SK-N-SH (cell line): ENCODE measurements at regions not wholly inside any gene's neighbourhood (a gene's known extent, or its start where the extent isn't known, plus 50 kb on each side); places are given as distances from the start of the nearest gene placed in this dataset.

Experiments used
- EP300 ChIP-seq, 2 experiments: IDR thresholded peaks; 2 replicates each; pipeline versions ENCODE4 v1.4.0 to v1.6.1; 2012; ENCODE audit warnings: borderline replicate concordance in 1 of 2, low read depth in 1 of 2, low read length in 1 of 2
- TAF1 ChIP-seq: IDR thresholded peaks from 2 replicates; pipeline ENCODE4 v1.6.1; 2012; ENCODE audit warnings: low read depth, mild to moderate bottlenecking, low read length, moderate library complexity, borderline replicate concordance
- YY1 ChIP-seq: IDR thresholded peaks from 2 replicates; pipeline ENCODE4 v1.4.0; 2012; ENCODE audit warnings: low read depth, mild to moderate bottlenecking
- TF ChIP-seq, protein P1 (sequence below): IDR thresholded peaks from 2 replicates; pipeline ENCODE4; 2012
- TF ChIP-seq, protein P2 (sequence below): fragments of 150-350 bp; IDR thresholded peaks from 2 replicates; pipeline ENCODE4 v1.6.1; 2017; ENCODE audit warnings: antibody characterized with exemption, low read length, low read depth, borderline replicate concordance
- TF ChIP-seq, protein P3 (sequence below): fragments of 200-600 bp; sonication (generic); IDR thresholded peaks from 2 replicates; pipeline ENCODE4 v1.6.1; 2017; ENCODE audit warnings: antibody characterized with exemption, mild to moderate bottlenecking, moderate library complexity

DNA sequence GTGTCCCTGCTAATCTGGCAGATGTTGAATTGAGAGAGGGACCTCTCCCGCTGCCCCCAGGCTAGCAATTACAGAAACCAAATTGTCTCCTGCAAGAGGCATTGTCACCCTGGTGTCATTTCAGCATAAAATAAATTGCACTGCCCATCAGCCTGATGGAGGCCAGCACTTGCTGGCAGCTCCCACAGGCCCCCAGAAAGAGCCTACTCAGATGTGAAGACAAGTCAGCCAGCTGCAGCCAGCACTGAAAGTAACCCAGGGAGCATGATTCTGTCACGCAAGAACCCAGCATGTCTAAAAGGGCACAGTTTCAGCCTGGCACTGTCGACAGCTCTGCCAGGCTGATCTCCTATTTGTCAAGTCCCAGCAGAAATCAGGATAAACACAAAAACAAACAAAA lies 110.3 kb upstream of the CTTNBP2NL start:
- TF ChIP-seq, protein P1, sequence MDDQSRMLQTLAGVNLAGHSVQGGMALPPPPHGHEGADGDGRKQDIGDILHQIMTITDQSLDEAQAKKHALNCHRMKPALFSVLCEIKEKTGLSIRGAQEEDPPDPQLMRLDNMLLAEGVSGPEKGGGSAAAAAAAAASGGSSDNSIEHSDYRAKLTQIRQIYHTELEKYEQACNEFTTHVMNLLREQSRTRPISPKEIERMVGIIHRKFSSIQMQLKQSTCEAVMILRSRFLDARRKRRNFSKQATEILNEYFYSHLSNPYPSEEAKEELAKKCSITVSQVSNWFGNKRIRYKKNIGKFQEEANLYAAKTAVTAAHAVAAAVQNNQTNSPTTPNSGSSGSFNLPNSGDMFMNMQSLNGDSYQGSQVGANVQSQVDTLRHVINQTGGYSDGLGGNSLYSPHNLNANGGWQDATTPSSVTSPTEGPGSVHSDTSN, result no peak
- no peak for TF ChIP-seq TAF1
- no peak for TF ChIP-seq EP300 (IDR thresholded peaks at IDR 0.05; ENCODE audit: borderline replicate concordance in 1 of 2, low read depth in 1 of 2, low read length in 1 of 2)
- no peak for TF ChIP-seq YY1
- TF ChIP-seq, protein P2, sequence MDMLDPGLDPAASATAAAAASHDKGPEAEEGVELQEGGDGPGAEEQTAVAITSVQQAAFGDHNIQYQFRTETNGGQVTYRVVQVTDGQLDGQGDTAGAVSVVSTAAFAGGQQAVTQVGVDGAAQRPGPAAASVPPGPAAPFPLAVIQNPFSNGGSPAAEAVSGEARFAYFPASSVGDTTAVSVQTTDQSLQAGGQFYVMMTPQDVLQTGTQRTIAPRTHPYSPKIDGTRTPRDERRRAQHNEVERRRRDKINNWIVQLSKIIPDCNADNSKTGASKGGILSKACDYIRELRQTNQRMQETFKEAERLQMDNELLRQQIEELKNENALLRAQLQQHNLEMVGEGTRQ, result no peak
- TF ChIP-seq, protein P3, sequence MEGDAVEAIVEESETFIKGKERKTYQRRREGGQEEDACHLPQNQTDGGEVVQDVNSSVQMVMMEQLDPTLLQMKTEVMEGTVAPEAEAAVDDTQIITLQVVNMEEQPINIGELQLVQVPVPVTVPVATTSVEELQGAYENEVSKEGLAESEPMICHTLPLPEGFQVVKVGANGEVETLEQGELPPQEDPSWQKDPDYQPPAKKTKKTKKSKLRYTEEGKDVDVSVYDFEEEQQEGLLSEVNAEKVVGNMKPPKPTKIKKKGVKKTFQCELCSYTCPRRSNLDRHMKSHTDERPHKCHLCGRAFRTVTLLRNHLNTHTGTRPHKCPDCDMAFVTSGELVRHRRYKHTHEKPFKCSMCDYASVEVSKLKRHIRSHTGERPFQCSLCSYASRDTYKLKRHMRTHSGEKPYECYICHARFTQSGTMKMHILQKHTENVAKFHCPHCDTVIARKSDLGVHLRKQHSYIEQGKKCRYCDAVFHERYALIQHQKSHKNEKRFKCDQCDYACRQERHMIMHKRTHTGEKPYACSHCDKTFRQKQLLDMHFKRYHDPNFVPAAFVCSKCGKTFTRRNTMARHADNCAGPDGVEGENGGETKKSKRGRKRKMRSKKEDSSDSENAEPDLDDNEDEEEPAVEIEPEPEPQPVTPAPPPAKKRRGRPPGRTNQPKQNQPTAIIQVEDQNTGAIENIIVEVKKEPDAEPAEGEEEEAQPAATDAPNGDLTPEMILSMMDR, result no peak
